GM19351 (cell line): ENCODE measurements at regions not wholly inside any gene's neighbourhood (a gene's known extent, or its start where the extent isn't known, plus 50 kb on each side); places are given as distances from the start of the nearest gene placed in this dataset.

Experiments
- ATAC-seq: cut with Tn5 transposase; IDR thresholded peaks from one replicate; pipeline ENCODE4 v1.9.1; 2021; ENCODE audit warnings: mild to moderate bottlenecking, moderate library complexity; ENCODE audit not compliant: unreplicated experiment

DNA sequence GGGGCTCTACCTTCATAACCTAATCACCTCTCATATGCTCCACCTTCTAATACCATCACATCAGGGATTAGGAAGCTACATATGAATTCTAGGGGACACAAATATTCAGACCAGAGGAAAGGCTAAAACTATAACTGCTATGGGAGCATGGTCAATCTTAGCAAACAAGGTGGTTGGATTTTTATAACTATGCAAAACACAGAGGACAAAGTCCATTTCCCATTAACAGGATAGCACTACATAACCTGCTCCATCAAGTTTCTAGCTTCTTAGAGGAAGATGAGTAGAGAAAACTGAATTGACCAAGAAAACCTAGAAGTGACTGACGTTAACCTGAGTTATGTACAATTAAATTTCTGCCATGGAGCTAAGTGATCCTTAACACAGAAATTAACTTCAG, 398.6 kb downstream of the TBL1XR1 start:
- ATAC-seq, result no peak

DNA sequence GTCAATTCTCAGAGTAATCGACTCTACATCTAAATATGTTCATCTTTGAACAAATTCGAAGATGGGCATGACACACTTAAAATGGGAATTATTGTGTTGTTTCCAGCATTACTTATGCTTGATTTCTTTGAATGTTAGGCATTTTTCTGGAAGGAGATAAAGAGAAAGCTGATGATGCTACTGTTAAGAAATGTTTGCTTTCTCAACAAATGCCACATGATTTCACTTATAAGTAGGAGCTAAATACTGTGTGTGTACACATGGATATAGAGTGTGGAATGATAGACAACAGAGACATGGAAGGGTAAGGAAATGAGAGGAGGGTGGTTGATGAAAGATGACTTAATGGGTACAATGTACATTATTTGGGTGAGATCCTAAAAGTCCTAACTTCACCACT, 400.9 kb downstream of the TBL1XR1 start:
- no peak for ATAC-seq

DNA sequence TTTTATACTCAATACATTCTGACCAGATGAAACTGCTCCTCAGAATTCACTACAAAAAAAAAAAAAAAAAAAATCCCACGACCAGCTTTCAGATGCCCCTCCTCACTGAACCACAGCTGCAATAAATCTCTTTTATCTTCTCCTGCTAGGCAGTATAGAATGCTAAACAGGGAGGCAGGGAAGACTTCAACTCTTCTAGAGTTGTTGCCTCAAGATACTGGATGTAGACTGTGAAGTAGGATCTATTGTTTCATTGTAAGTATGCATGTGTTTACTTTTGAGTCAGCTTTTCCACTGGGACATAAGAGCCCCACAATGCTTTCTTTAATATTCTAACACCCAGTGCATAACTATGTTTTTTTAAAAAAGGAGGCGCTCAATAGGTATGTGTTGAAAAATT, 401.4 kb downstream of the TBL1XR1 start:
- ATAC-seq, result no peak

DNA sequence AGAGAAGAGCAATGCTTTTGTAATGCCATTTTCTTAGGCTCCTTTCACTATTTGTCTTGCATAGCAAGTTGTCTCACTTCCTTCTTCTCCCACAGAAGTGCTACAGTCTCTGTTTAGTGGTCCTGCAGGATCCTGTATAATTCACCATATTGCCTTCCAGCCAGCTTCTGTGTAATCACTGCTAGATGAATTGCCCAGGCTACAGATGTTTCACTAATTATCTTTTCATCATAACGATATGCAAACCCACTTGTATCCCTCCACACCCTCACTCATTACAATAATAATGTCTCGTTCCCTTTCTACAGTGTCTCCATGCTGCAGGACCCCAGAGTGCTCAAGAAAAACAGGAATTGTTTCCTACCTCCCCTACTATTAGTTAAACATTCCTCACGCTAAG, 402.9 kb downstream of the TBL1XR1 start:
- ATAC-seq, result no peak

DNA sequence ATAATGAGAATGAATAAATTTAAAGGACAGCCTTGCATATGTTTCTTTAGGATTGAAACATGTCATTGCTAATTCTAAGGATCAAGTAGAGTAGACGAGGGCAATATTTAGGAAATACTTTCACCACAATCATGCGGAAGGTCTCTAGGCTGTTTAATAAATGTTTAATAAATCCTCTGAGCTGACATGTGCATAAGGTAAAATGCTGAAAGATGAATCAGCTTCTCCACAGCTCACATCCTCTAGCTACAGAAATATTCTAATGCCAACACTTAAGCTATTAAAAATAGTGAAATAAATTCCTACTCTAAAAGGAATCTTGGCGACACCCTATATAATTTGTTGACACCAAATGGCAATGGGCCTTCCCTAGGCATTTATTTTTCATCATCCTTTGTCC, 407.3 kb downstream of the TBL1XR1 start:
- ATAC-seq, result no peak

DNA sequence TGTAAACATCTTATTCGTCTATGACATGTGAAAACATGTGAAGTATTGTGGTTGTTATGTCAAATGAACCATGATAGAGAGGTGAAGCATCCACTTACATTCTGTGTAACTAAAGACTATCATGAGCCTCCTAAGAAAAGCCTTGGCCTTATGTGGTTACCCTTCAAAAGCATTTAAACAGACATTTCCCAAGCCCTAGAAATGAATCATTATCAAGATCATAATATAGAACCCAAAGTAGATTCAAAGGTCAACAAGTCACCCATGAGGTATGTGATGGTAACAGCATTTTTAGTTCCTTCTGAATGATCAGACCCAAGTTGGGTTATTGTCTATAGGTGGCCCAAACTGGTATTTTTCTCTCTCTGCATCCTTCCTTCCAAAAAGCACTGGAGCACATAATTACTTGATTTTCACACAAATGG, 408.0 kb downstream of the TBL1XR1 start:
- ATAC-seq, result no peak

DNA sequence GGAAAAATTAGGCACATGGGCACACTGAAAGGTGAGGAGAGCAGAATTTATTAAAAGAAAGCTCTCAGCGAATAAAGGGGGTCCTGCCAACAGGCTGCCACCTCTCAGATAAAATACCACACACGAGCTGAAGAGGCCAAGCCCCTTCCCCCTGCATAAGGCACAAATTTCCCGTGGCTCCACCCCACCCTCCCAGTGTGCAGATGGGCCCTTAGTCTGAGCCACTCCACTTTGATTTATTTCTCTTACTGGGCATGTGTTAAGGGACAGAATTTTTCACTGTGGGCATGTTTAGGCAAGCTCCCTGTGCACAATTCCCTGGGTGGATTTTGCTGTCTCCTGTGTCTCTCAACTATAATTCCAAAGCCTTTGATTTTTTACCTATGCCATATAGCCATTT, 409.8 kb downstream of the TBL1XR1 start:
- ATAC-seq, result no peak

DNA sequence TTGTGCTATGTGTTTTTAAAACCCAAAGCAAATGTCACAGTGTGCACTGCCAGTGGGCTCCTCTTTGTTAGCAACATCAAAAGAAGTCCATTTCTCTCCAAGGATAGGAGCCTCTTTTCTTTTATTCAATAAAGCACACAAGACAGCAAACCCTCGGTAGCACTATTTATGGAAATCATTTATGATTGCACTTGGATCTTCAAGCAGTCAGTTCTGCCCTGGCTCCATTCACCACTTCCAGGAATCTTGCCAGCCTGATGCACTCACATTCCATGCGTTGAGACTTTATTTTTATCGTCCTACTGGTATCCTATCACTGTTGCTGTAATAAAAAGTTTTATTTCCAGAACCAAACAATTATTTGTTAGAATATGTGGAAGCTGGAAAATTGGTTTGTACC, 412.1 kb downstream of the TBL1XR1 start:
- no peak for ATAC-seq

DNA sequence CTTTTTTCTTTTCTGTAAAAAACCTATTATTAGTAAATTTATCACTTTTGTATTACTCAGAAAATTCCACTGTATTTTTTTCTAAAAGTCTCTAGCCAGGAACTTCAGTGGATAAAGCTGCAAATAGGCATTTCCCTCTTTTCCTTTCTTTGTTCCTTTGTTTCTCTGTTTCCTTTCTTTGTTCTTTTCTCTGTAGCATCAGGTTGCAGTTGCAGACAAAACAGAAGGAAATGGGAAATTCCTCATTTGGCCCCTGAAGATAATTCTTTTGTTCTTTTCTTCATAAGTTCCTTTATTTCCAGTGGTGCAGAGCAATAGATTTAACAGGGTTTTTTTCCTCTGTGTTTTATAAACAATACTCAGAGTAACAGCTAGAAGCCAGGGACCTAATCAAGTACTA, 416.5 kb downstream of the TBL1XR1 start:
- ATAC-seq, result no peak

DNA sequence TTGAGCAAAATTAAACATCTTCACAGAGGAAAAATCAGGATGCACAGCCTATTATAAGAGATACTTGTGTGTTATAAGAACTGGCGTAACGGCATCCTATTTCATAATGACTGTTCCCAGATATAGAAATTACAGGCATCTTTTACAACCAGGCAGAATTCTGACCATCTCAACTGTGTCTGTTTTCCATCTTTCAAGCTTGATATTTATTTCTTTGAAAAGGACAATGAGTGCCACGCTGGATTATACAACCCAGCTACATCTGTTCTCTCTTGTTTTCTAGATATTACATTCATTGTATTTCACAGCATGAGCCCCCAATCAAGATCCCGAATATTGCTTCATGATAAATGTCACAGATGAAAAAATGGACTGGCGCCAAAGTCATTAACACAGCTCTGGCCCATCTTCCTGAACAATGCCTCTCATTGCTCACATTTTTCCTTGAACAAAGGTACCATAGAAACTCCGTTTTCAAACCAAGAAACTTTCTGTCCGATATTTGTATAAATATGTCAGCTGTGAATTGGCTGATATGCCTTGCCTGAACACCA, 420.6 kb downstream of the TBL1XR1 start:
- no peak for ATAC-seq

DNA sequence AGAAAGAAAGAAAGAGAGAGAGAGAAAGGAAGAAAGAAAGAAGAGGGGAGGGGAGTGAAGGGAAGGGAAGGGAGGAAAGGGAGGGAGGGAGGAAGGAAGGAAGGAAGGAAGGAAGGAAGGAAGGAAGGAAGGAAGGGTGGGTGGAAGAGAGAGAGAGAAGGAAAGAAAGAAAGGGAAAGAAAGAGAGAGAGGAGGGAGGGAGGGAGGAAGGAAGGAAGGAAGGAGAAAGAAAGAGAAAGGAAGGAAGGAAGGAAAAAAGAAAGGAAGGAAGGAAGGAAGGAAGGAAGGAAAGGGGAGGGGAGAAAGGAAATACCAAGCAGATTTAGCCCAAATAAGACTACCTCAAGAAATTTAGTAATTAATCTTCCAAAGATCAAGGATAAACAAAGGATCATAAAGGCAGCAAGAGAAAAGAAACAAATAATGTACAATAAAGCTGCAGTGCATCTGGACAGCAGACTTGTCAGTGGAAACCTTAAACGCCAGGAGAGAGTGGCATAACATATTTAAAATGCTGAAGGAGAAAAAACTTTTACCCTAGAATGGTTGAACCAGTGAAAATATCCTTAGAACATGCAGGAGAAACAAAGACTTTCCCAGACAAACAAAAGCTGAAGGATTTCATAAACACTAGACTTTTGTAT, 427.6 kb downstream of the TBL1XR1 start:
- ATAC-seq, result no peak

DNA sequence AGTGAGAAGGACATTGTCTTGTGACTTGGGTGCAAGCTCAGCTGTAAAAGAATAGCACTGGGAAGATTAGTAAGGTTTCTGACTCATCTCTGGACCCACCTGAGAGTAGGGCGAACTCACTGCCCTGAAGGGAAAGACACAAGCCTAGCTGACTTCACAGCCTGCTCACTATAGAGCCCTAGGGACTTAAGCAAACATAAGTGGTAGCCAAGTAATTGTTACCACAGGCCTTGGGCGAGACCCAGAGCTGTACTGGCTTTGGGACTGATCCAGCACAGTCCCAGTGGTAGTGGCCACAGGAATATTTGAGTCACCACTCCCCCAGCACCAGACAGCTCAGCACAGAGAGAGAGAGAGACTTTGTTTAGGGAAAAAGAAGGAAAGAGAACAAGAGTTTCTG, 429.9 kb downstream of the TBL1XR1 start:
- ATAC-seq, result no peak

DNA sequence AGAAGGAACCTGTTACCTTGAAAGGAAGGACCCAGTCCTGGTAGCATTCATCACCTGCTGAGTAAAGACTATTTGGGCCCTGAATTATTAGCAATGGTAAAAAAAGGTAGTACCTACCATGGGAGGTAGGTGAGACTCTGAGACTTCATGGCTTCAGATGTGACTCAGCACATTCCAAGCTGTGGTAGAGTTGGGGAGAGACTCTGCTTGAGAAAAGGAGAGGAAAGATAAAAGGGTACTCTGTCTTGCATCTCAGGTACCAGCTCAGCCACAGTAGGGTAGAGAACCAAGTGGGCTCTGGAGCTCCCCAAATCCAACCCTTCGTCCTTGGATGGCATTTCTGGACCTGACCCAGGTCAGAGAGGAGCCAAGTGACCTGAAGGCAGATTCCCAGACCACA, 430.4 kb downstream of the TBL1XR1 start:
- no peak for ATAC-seq

DNA sequence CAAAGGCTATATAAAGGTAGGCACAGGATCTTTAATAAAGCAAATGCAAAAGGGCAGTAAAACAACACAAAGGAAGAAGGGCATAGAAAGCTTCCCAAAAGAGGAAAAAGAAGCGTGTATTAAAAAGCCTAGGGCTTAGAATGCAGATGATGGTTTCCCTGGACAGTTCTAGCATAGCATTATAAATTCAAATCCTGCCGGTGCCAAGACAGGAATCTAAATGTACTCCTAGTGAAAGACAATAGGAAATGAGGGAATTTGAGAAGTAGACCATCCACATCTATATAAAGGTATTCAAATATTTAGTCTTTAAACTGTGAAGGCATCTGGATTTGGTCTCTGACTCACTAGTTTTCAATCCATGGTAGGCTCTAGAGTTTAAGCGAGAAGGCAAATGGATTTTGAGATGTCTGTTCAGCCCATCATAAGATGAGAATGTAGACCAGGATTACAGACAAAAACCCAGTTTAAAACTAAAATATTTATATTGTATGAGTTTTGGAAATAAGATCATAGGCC, 431.8 kb downstream of the TBL1XR1 start:
- no peak for ATAC-seq

DNA sequence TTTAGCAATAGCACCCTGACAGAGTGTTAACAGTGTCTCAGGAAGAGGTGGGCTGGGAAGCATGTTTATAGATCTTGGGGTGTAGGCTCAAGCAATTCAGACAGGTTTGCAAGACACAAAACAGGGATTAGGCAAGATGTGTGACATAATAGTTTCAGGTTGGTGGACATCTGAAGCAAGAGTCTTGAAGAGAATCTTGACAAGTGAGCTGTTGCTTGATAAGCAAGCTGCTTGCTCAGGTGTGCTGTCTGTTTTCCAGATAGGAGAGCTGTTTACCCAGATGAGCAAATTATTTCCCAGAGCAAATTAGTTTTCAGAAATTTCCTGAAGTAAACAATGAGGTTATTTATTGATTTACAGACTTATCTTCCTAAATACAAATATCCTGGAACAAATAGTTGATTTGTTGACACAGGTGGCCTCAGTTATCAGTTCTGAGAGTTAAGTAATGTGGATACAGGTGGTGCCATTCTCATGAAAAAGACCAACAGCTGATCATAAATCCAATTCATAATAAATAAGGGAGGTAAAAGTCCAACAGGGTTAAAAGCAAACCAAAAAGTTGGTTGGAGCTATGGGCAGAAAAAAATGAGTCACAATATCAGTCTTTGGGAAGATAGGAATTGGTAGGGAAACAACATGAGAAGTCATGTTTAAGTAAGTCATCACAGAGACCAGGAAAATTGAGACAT, 437.3 kb downstream of the TBL1XR1 start:
- no peak for ATAC-seq

DNA sequence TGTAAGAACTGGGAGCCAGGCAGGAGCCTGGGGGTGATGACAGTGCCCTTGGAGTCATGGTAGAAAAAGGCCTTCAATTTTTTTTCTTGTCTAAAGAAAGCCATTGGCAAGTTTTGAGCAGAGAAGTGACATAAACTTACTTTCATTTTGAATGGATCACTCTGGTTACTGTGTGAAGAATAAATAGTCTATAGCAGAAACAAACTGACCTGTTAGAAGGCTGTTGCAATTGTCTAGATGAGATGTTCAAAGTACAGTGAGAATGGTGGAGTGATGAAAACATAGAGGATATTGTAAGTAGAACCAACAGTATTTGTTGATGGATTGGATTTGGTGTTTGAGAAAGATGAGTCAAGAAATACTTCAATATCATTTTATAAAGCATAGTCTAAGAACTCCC, 439.9 kb downstream of the TBL1XR1 start:
- ATAC-seq, result no peak

DNA sequence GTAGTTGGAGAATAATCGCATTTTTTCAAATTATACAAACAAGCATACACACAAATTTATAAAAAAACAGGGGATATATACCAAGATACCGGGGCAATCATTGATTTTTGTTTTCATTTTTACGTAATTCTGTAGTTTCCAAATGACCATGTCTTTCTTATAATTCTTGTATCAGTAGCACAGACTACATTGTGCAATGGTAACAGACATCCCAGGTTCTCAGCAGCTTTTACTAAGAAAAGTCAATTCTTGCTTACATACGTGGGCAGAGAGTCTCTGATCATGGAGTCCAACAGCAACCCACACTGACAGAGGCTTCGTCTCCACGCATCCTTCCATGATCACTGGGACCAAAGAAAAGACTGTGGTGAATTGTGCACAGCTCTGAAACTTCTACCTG, 441.3 kb downstream of the TBL1XR1 start:
- ATAC-seq, result no peak

DNA sequence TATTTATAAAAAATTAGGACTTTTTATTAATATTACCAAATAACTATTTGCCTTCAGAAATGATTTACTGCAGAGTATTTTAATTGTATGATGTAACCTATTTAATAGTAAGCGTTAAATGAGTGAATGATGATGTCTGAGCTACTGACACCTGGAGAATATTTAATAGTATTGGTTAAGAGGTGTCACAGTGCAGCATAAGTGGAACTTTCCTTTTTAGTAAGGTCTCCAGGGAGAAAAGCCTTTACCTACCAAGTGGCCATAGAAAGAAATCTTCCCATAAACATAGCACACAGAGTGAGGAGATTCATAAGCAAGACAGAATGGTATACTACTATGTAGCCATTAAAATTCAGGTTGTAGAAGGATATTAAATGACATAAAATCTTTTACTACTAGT, 441.7 kb downstream of the TBL1XR1 start:
- no peak for ATAC-seq

DNA sequence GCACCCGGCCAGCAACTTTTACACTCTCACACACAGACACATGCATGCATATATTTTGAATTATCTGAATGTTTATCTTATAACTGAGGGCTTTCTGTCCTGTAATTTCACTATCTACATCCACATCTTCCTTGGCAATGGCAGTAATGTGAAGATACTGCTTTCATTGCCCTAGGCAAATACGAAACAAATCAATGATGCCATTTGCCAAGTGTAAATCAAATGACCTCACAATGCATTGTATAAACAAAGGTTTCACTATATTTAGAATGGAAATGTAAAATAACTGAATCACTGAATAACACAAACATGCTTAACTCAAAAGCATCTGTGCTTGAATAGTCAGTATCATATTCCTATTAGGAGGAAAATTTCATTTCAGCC, 455.6 kb downstream of the TBL1XR1 start:
- ATAC-seq, result no peak

DNA sequence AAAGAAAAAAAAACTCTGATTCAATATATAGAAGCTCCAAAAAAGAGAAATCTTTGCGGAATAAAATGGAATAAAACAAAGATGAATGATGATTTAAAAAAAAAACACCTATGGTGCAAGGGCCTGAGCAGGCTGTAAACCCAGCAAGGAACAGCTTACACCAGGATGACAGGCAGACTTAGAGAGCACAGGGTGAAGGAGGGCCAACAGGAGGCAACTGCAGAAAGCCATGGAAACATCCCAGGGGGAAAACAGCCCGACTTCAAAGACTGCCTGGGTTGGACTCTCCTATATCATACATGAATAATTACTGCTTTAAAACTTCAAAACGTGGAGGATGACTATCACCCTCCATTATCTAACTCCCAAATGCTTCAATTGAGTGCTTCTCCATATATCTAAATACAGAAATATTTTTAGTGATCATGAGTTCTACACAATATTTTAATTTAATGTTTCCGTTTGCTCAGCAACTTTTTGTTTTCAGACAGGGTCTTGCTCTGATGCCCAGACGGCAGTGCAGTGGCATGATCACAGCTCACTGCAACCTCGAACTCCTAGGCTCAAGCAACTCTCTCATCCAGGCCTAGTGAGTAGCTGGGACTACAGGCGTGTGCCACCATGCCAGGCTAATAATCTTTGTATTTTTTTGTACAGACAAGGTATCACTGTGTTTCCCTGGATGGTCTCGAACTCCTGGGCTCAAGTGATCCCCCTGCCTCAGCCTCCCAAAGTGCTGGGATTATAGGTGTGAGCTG, 456.2 kb downstream of the TBL1XR1 start:
- no peak for ATAC-seq

DNA sequence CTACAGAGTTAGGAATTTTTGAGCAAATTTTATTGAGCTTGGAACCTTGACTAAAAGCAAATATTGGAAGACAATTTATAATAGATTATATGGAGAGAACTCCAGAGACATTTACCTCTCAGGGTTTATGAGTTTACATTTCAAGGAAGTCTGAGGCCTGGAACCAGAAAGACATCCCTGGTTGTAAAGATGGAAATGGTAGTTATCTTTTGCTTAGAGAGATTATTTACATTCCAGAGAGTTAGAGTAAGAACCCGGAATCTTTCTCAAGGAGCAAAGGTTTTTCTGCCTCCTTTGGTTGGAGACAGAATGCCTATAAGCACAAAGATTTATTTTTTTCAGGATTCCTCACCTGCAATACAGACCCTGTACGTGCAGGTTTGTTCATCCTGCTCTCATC, 458.1 kb downstream of the TBL1XR1 start:
- no peak for ATAC-seq
